DND-41 (cell line): ENCODE measurements at regions not wholly inside any gene's neighbourhood (a gene's known extent, or its start where the extent isn't known, plus 50 kb on each side); places are given as distances from the start of the nearest gene placed in this dataset.

Experiments
- ATAC-seq: fragments of 200-7000 bp; cut with Tn5 transposase; 3 replicates; pipeline ENCODE4 v1.9.1; 2021; ENCODE audit warnings: low read depth; ENCODE audit not compliant: insufficient read depth
- DNase-seq: peaks from one replicate; pipeline ENCODE4 v3.0.0-alpha.2; 2020
- H2AFZ ChIP-seq: 2 replicates; pipeline ENCODE4 v1.6.0; 2012; ENCODE audit warnings: low read depth, low read length
- H3K27ac ChIP-seq: 2 replicates; pipeline ENCODE4 v1.5.1; 2012; ENCODE audit warnings: low read length, inconsistent platforms
- H3K27me3 ChIP-seq: fragments of 200-600 bp; sonication (generic); 2 replicates; pipeline ENCODE4 v1.6.0; 2012; ENCODE audit warnings: low read length, mild to moderate bottlenecking, inconsistent platforms; ENCODE audit not compliant: insufficient read depth, poor library complexity
- H3K36me3 ChIP-seq: 2 replicates; pipeline ENCODE4 v1.5.1; 2012; ENCODE audit warnings: low read length, inconsistent platforms; ENCODE audit not compliant: insufficient read depth
- H3K4me1 ChIP-seq: 2 replicates; pipeline ENCODE4 v1.5.1; 2012; ENCODE audit warnings: mild to moderate bottlenecking, low read length; ENCODE audit not compliant: insufficient read depth
- H3K4me2 ChIP-seq: 2 replicates; pipeline ENCODE4 v1.6.0; 2012; ENCODE audit warnings: mild to moderate bottlenecking, moderate library complexity, low read length, inconsistent platforms; ENCODE audit not compliant: insufficient read depth
- H3K4me3 ChIP-seq, 2 experiments: fragments of 200-600 bp in 1 of 2; shearing (Covaris generic) in 1 of 2; 2 replicates each; pipeline ENCODE4 v1.5.1; 2012 to 2016; ENCODE audit warnings: inconsistent platforms in 2 of 2, low read length in 2 of 2, mild to moderate bottlenecking in 2 of 2, low read depth in 1 of 2, moderate library complexity in 1 of 2
- H3K79me2 ChIP-seq: 2 replicates; pipeline ENCODE4 v1.6.0; 2012; ENCODE audit warnings: low read length, inconsistent platforms; ENCODE audit not compliant: insufficient read depth
- H3K9ac ChIP-seq: 2 replicates; pipeline ENCODE4 v1.6.0; 2012; ENCODE audit warnings: low read depth, mild to moderate bottlenecking, inconsistent platforms, low read length, moderate library complexity
- H3K9me3 ChIP-seq: 2 replicates; pipeline ENCODE4 v1.5.1; 2012; ENCODE audit warnings: low read length, moderate library complexity, mild to moderate bottlenecking, inconsistent platforms; ENCODE audit not compliant: insufficient read depth, severe bottlenecking
- H4K20me1 ChIP-seq: 2 replicates; pipeline ENCODE4 v1.6.0; 2012; ENCODE audit warnings: low read length; ENCODE audit not compliant: insufficient read depth
- CTCF ChIP-seq: IDR thresholded peaks from 2 replicates; pipeline ENCODE4 v1.5.1; 2012; ENCODE audit warnings: borderline replicate concordance, low read length, moderate library complexity, mild to moderate bottlenecking; ENCODE audit not compliant: poor library complexity, severe bottlenecking; ENCODE audit errors: extremely low read depth
- EZH2 ChIP-seq: IDR thresholded peaks from 3 replicates; pipeline ENCODE4 v1.6.1; 2012; ENCODE audit warnings: borderline replicate concordance, low read depth, mild to moderate bottlenecking, moderate library complexity, low read length, inconsistent platforms; ENCODE audit not compliant: severe bottlenecking

- H3K4me3 ChIP-seq = no peak overlapping the region
- no peak for ATAC-seq
- no peak overlapping the region for H3K9ac ChIP-seq
- TF ChIP-seq EZH2 = no peak
- TF ChIP-seq CTCF = no peak
- no peaks in the 10 kb centered on the region for H4K20me1 ChIP-seq
- no peaks in the 10 kb centered on the region for H3K4me1 ChIP-seq
- no peaks in the 10 kb centered on the region for H3K79me2 ChIP-seq
- peaks cover 7% of the 10 kb centered on the region for H3K27me3 ChIP-seq
- H3K36me3 ChIP-seq = no peaks in the 10 kb centered on the region
- DNase-seq = no peak
- H3K27ac ChIP-seq = no peak overlapping the region
- no peak overlapping the region for H3K4me2 ChIP-seq
- no peaks in the 10 kb centered on the region for H3K9me3 ChIP-seq
- no peak overlapping the region for H2AFZ ChIP-seq
Observed at GRCh38 chr15:92545996-92546395, 109.6 kb downstream of the FAM174B start.

GRCh38 chr15:92541291-92542200 is 114.0 kb downstream of the FAM174B start:
- Histone ChIP-seq H3K9me3 (no peaks in the 10 kb centered on the region), H3K79me2 (no peaks in the 10 kb centered on the region), H3K36me3 (no peaks in the 10 kb centered on the region), H3K4me3 (no peak overlapping the region), H4K20me1 (no peaks in the 10 kb centered on the region), H3K27ac (no peak overlapping the region), H2AFZ (no peak overlapping the region), H3K4me2 (no peak overlapping the region), H3K4me1 (no peaks in the 10 kb centered on the region), H3K9ac (no peak overlapping the region), H3K27me3 (no peaks in the 10 kb centered on the region)
- DNase-seq = no peak
- TF ChIP-seq EZH2 (no peak), CTCF (no peak)
- ATAC-seq = no peak

- no peak overlapping the region for H3K27ac ChIP-seq
- no peak for TF ChIP-seq EZH2
- no peak for TF ChIP-seq CTCF
Observed at GRCh38 chr15:92538115-92538514, 117.5 kb downstream of the FAM174B start.

More at GRCh38 chr15:92538115-92538514, 117.5 kb downstream of the FAM174B start:
- H3K36me3 ChIP-seq = no peaks in the 10 kb centered on the region
- no peak overlapping the region for H3K4me3 ChIP-seq
- DNase-seq = no peak
- H3K79me2 ChIP-seq = no peaks in the 10 kb centered on the region
- no peaks in the 10 kb centered on the region for H3K4me1 ChIP-seq
- H3K4me2 ChIP-seq = no peak overlapping the region
- no peaks in the 10 kb centered on the region for H3K27me3 ChIP-seq
- no peaks in the 10 kb centered on the region for H4K20me1 ChIP-seq
- H3K9me3 ChIP-seq = no peaks in the 10 kb centered on the region
- no peak for ATAC-seq
- H2AFZ ChIP-seq = no peak overlapping the region
- no peak overlapping the region for H3K9ac ChIP-seq
